ENCODE measurements at regions not wholly inside any gene's neighbourhood (a gene's known extent, or its start where the extent isn't known, plus 50 kb on each side); places are given as distances from the start of the nearest gene placed in this dataset.
"Not testable (repeated sequence)": the region's sequence is repeated elsewhere in the genome, so short reads cannot be mapped to it uniquely, and the experiment has no call there.

GRCh38 chr7:68888971-68889385, 709.3 kb upstream of the AUTS2 start:
- no peak for DNase-seq

GRCh38 chr7:68892236-68892635, 706.0 kb upstream of the AUTS2 start:
- DNase-seq = no peak

GRCh38 chr7:68893411-68893810, 704.9 kb upstream of the AUTS2 start:
- no peak for DNase-seq

GRCh38 chr7:68899156-68899555, 699.1 kb upstream of the AUTS2 start:
- DNase-seq = not testable (repeated sequence)

- DNase-seq = no peak
Measured at GRCh38 chr7:68900096-68900495, 698.2 kb upstream of the AUTS2 start.

- no peak for DNase-seq
Measured at GRCh38 chr7:68904630-68905029, 693.6 kb upstream of the AUTS2 start.

- no peak for DNase-seq
Measured at GRCh38 chr7:68911754-68912153, 686.5 kb upstream of the AUTS2 start.

GRCh38 chr7:68914006-68914405, 684.3 kb upstream of the AUTS2 start:
- DNase-seq = no peak

- no peak for DNase-seq
Measured at GRCh38 chr7:68917041-68917651, 681.1 kb upstream of the AUTS2 start.

- no peak for DNase-seq
Measured at GRCh38 chr7:68918621-68919020, 679.7 kb upstream of the AUTS2 start.

GRCh38 chr7:68922850-68923249, 675.4 kb upstream of the AUTS2 start:
- no peak for DNase-seq

GRCh38 chr7:68925241-68925640, 673.0 kb upstream of the AUTS2 start:
- no peak for DNase-seq

- no peak for DNase-seq
Measured at GRCh38 chr7:68929781-68930261, 668.5 kb upstream of the AUTS2 start.

GRCh38 chr7:68936471-68937035, 661.7 kb upstream of the AUTS2 start:
- no peak for DNase-seq

- DNase-seq = no peak
Measured at GRCh38 chr7:68938151-68938550, 660.1 kb upstream of the AUTS2 start.

- no peak for DNase-seq
Measured at GRCh38 chr7:68943786-68944185, 654.5 kb upstream of the AUTS2 start.

- DNase-seq = no peak
Measured at GRCh38 chr7:68955656-68956055, 642.6 kb upstream of the AUTS2 start.

- DNase-seq = no peak
Measured at GRCh38 chr7:68958571-68958970, 639.7 kb upstream of the AUTS2 start.

GRCh38 chr7:68963552-68963951, 634.7 kb upstream of the AUTS2 start:
- DNase-seq = no peak

- no peak for DNase-seq
Measured at GRCh38 chr7:68964060-68964459, 634.2 kb upstream of the AUTS2 start.

GRCh38 chr7:68965351-68965750, 632.9 kb upstream of the AUTS2 start:
- DNase-seq = no peak

- no peak for DNase-seq
Measured at GRCh38 chr7:68967598-68967997, 630.7 kb upstream of the AUTS2 start.

- DNase-seq = no peak
Measured at GRCh38 chr7:68969571-68969970, 628.7 kb upstream of the AUTS2 start.

GRCh38 chr7:68971634-68972340, 626.5 kb upstream of the AUTS2 start:
- no peak for DNase-seq

Data from stimulated activated CD4-positive, alpha-beta T cell treated with anti-CD3 and anti-CD28 coated beads, Interleukin-2, amount 100 ng/mL, for 24 hours (primary cell).